Mammary epithelial cell (primary cell): ENCODE measurements at regions not wholly inside any gene's neighbourhood (a gene's known extent, or its start where the extent isn't known, plus 50 kb on each side); places are given as distances from the start of the nearest gene placed in this dataset.

Source experiments
- CTCF ChIP-seq, 2 donors: IDR thresholded peaks in 1 of 2; conservative IDR thresholded peaks in 1 of 2; 2 replicates each; pipeline ENCODE4 v1.5.1; 2011 to 2012; ENCODE audit warnings: inconsistent platforms in 2 of 2, low read length in 2 of 2, mild to moderate bottlenecking in 2 of 2, control low read depth in 1 of 2, low read depth in 1 of 2; ENCODE audit not compliant: insufficient read depth in 1 of 2; ENCODE audit errors: extremely low read depth in 1 of 2
- EZH2 ChIP-seq: IDR thresholded peaks from 2 replicates; pipeline ENCODE4 v1.6.1; 2012; ENCODE audit warnings: low read length, inconsistent platforms, borderline replicate concordance

GRCh38 chr12:87760943-87761342 lies 268.3 kb downstream of the C12orf50 start:
- TF ChIP-seq CTCF (conservative IDR thresholded peaks at IDR 0.05 in 1 of 2, IDR thresholded peaks at IDR 0.05 in 1 of 2; ENCODE audit: extremely low read depth in 1 of 2, insufficient read depth in 1 of 2, low read depth in 1 of 2, low read length in 2 of 2), result no peak
- no peak for TF ChIP-seq EZH2
